Fibroblast of pulmonary artery (primary cell): ENCODE measurements at regions not wholly inside any gene's neighbourhood (a gene's known extent, or its start where the extent isn't known, plus 50 kb on each side); places are given as distances from the start of the nearest gene placed in this dataset.

Experiments used
- DNase-seq: peaks from one replicate; pipeline ENCODE4 v3.0.0-alpha.2; 2010; ENCODE audit warnings: low read depth
- H3K4me3 ChIP-seq: replicated peaks from 2 replicates; pipeline ENCODE4 v1.5.1; 2011; ENCODE audit warnings: low read depth, mild to moderate bottlenecking, control low read depth, low read length, moderate library complexity
- CTCF ChIP-seq: IDR thresholded peaks from 2 replicates; pipeline ENCODE4 v1.5.1; 2011; ENCODE audit warnings: mild to moderate bottlenecking, control low read depth, low read length, inconsistent platforms; ENCODE audit errors: missing control alignments

GRCh38 chr3:31193429-31193828 is 299.0 kb upstream of the GADL1 start:
- TF ChIP-seq CTCF, result no peak
- DNase-seq, result no peak
- H3K4me3 ChIP-seq, result no peak overlapping the region

- TF ChIP-seq CTCF, result no peak
- H3K4me3 ChIP-seq, result no peak overlapping the region
- peak; percentile 31 for DNase-seq
Measured at GRCh38 chr3:31193871-31194270, 299.4 kb upstream of the GADL1 start.

GRCh38 chr3:31196261-31196660 is 301.8 kb upstream of the GADL1 start:
- H3K4me3 ChIP-seq, result no peak overlapping the region
- DNase-seq, result no peak

GRCh38 chr3:31196881-31197364 is 302.5 kb upstream of the GADL1 start:
- H3K4me3 ChIP-seq, result no peak overlapping the region
- DNase-seq, result peak; percentile 71

More at GRCh38 chr3:31196261-31196660, 301.8 kb upstream of the GADL1 start:
- no peak for TF ChIP-seq CTCF

GRCh38 chr3:31197941-31198340 is 303.5 kb upstream of the GADL1 start:
- H3K4me3 ChIP-seq, result no peak overlapping the region
- no peak for TF ChIP-seq CTCF
- no peak for DNase-seq

More at GRCh38 chr3:31196881-31197364, 302.5 kb upstream of the GADL1 start:
- TF ChIP-seq CTCF, result no peak

GRCh38 chr3:31198890-31199289 is 304.4 kb upstream of the GADL1 start:
- no peak for DNase-seq
- TF ChIP-seq CTCF, result no peak
- H3K4me3 ChIP-seq, result no peak overlapping the region
